HL-60 (cell line): ENCODE measurements at regions not wholly inside any gene's neighbourhood (a gene's known extent, or its start where the extent isn't known, plus 50 kb on each side); places are given as distances from the start of the nearest gene placed in this dataset.

Source experiments
- CTCF ChIP-seq: IDR thresholded peaks from one replicate; pipeline ENCODE4 v1.5.1; 2011; ENCODE audit warnings: low read length, control low read depth, inconsistent platforms; ENCODE audit not compliant: insufficient read depth
- GABPA ChIP-seq: IDR thresholded peaks from 2 replicates; pipeline ENCODE4 v1.6.1; 2012; ENCODE audit warnings: low read depth
- POLR2AphosphoS5 ChIP-seq: IDR thresholded peaks from 2 replicates; pipeline ENCODE4 v1.6.1; 2012; ENCODE audit warnings: low read depth
- REST ChIP-seq: IDR thresholded peaks from 2 replicates; pipeline ENCODE4 v1.6.1; 2012; ENCODE audit warnings: low read depth; ENCODE audit not compliant: insufficient replicate concordance
- SPI1 ChIP-seq: IDR thresholded peaks from 2 replicates; pipeline ENCODE4 v1.6.1; 2012; ENCODE audit warnings: low read depth, mild to moderate bottlenecking, borderline replicate concordance

GRCh38 chr9:17996728-17997127 is 417.9 kb downstream of the SH3GL2 start:
- TF ChIP-seq CTCF = no peak
- no peak for TF ChIP-seq POLR2AphosphoS5
- no peak for TF ChIP-seq GABPA
- TF ChIP-seq REST = no peak
- no peak for TF ChIP-seq SPI1
